ENCODE measurements at regions not wholly inside any gene's neighbourhood (a gene's known extent, or its start where the extent isn't known, plus 50 kb on each side); places are given as distances from the start of the nearest gene placed in this dataset.

- TF ChIP-seq EZH2phosphoT487 (IDR thresholded peaks at IDR 0.05; ENCODE audit: borderline replicate concordance, low read length) = no peak
- TF ChIP-seq EZH2 (IDR thresholded peaks at IDR 0.05; ENCODE audit: low read length, unreplicated experiment) = no peak
- TF ChIP-seq CTCF (conservative IDR thresholded peaks at IDR 0.05; ENCODE audit: low read depth, low read length) = no peak
Measured at GRCh38 chr1:218660678-218661053, 315.5 kb downstream of the TGFB2 start.
